ENCODE measurements at regions not wholly inside any gene's neighbourhood (a gene's known extent, or its start where the extent isn't known, plus 50 kb on each side); places are given as distances from the start of the nearest gene placed in this dataset.
A peak's percentile ranks its signal among the peaks of the same experiment; 100 is the strongest.

DNA sequence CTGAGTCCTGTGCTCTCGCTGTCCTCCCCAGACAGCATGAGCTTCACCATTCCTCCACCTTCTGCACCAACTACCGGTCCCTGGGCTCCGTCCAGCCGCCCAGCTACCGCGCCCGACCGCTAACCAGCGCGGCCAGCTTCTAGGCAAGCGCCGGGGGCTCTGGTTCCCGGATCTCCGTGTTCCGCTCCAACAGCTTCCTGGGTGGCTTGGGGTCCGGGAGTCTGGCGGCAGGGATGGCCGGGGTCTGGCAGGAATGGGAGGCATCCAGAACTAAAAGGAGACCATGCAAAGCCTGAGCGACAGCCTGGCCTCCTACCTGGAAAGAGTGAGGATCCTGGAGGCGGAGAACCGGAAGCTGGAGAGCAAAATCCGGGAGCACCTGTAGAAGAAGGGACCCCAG lies 613.1 kb upstream of the PTGER4 start:
- WGBS, 2 donors = 96 to 97% methylated on average over 22 of the region's 22 CpGs
- Histone ChIP-seq H3K27me3 (ENCODE audit: control insufficient read depth in 1 of 2, insufficient read depth in 2 of 2, low read length in 1 of 2) (no peaks in the 10 kb centered on the region), H3K4me1 (ENCODE audit: control insufficient read depth in 1 of 2, insufficient read depth in 2 of 2, low read length in 2 of 2) (no peaks in the 10 kb centered on the region), H3K27ac (ENCODE audit: low read depth in 1 of 2, low read length in 2 of 2) (no peak overlapping the region), H3K9me3 (ENCODE audit: control insufficient read depth, low read length) (peaks cover 1% of the 10 kb centered on the region), H3K4me3 (ENCODE audit: low read length in 2 of 2) (no peak overlapping the region), H3K36me3 (ENCODE audit: control insufficient read depth in 1 of 2, insufficient read depth in 2 of 2, low read length in 1 of 2) (no peaks in the 10 kb centered on the region)
- ATAC-seq (ENCODE audit: low FRiP score) = no peak
- intact Hi-C loops (cut with DNase I) = no loop called here
- DNase-seq = peak in 1 of 2 donors; percentile 62

DNA sequence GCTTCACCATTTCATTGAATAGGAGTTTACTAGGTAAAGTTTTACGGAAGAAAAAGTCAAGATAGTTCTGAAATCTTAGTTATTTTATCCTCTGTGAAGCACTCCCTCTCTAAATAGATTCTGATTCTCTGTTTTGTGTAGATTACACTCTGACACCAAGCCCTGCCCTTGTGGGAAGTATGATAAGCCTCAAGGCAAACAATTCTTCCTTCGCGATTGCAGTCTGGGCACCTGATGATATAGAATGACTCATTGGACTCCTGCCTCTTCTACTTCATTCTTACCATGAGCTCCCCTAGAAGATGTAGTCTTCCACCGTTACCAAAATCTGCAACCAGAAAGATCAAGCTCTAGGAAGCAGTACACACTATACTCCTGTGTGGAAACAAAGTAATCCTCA lies 626.9 kb upstream of the PTGER4 start:
- ATAC-seq (ENCODE audit: low FRiP score) = no peak

GRCh38 chr5:40046792-40047191 lies 622.0 kb upstream of the DAB2 start:
- ATAC-seq (ENCODE audit: low FRiP score) (no peak), DNase-seq (no peak)
- intact Hi-C loops (cut with DNase I) = no loop called here
- no peak overlapping the region for H3K4me3 ChIP-seq (ENCODE audit: low read length in 2 of 2)
- no peak overlapping the region for H3K27ac ChIP-seq (ENCODE audit: low read depth in 1 of 2, low read length in 2 of 2)
- H3K4me1 ChIP-seq (ENCODE audit: control insufficient read depth in 1 of 2, insufficient read depth in 2 of 2, low read length in 2 of 2) = no peaks in the 10 kb centered on the region
- no peaks in the 10 kb centered on the region for H3K36me3 ChIP-seq (ENCODE audit: control insufficient read depth in 1 of 2, insufficient read depth in 2 of 2, low read length in 1 of 2)
- WGBS, 2 donors = 57 to 82% methylated on average over 1 of the region's 1 CpG
- no peaks in the 10 kb centered on the region for H3K27me3 ChIP-seq (ENCODE audit: control insufficient read depth in 1 of 2, insufficient read depth in 2 of 2, low read length in 1 of 2)
- no peaks in the 10 kb centered on the region for H3K9me3 ChIP-seq (ENCODE audit: control insufficient read depth, low read length)

More for the DNA sequence above, 626.9 kb upstream of the PTGER4 start:
- Histone ChIP-seq H3K9me3 (ENCODE audit: control insufficient read depth, low read length) (no peaks in the 10 kb centered on the region), H3K4me1 (ENCODE audit: control insufficient read depth in 1 of 2, insufficient read depth in 2 of 2, low read length in 2 of 2) (no peaks in the 10 kb centered on the region), H3K4me3 (ENCODE audit: low read length in 2 of 2) (no peak overlapping the region), H3K36me3 (ENCODE audit: control insufficient read depth in 1 of 2, insufficient read depth in 2 of 2, low read length in 1 of 2) (no peaks in the 10 kb centered on the region), H3K27ac (ENCODE audit: low read depth in 1 of 2, low read length in 2 of 2) (no peak overlapping the region), H3K27me3 (ENCODE audit: control insufficient read depth in 1 of 2, insufficient read depth in 2 of 2, low read length in 1 of 2) (no peaks in the 10 kb centered on the region)
- DNase-seq = no peak
- intact Hi-C loops (cut with DNase I) = no loop called here
- 75 to 86% methylated on average over 4 of the region's 4 CpGs for WGBS, 2 donors

DNA sequence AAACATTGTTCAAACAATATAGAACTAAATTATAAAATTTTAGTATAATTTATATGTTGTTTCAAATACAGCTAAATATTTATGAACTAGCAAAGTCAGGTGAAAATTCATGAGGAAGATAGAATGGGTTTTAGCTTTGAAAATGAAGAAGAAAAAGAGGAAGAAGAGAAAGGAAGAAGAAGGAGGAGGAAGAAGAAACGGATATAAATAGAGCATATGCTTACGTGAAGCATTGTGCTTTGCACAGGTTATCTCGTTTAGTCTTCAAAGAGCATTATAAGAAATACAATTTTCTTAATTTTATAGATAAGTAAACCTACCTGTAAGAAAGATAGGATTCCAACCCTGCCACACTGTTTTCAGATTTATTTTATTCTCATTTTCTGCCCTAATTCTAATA lies 620.6 kb upstream of the DAB2 start:
- intact Hi-C loops (cut with DNase I) = no loop called here
- Histone ChIP-seq H3K27ac (ENCODE audit: low read depth in 1 of 2, low read length in 2 of 2) (no peak overlapping the region), H3K4me3 (ENCODE audit: low read length in 2 of 2) (no peak overlapping the region), H3K27me3 (ENCODE audit: control insufficient read depth in 1 of 2, insufficient read depth in 2 of 2, low read length in 1 of 2) (no peaks in the 10 kb centered on the region), H3K9me3 (ENCODE audit: control insufficient read depth, low read length) (no peaks in the 10 kb centered on the region), H3K36me3 (ENCODE audit: control insufficient read depth in 1 of 2, insufficient read depth in 2 of 2, low read length in 1 of 2) (no peaks in the 10 kb centered on the region), H3K4me1 (ENCODE audit: control insufficient read depth in 1 of 2, insufficient read depth in 2 of 2, low read length in 2 of 2) (no peaks in the 10 kb centered on the region)
- 87 to 88% methylated on average over 3 of the region's 3 CpGs for WGBS, 2 donors
- DNase-seq (no peak), ATAC-seq (ENCODE audit: low FRiP score) (no peak)

GRCh38 chr5:40043916-40044315 lies 619.1 kb upstream of the DAB2 start:
- H3K4me3 ChIP-seq (ENCODE audit: low read length in 2 of 2) = no peak overlapping the region
- WGBS, 2 donors = 94 to 96% methylated on average over 8 of the region's 8 CpGs
- no peaks in the 10 kb centered on the region for H3K27me3 ChIP-seq (ENCODE audit: control insufficient read depth in 1 of 2, insufficient read depth in 2 of 2, low read length in 1 of 2)
- H3K9me3 ChIP-seq (ENCODE audit: control insufficient read depth, low read length) = no peaks in the 10 kb centered on the region
- DNase-seq (no peak), ATAC-seq (ENCODE audit: low FRiP score) (no peak)
- H3K4me1 ChIP-seq (ENCODE audit: control insufficient read depth in 1 of 2, insufficient read depth in 2 of 2, low read length in 2 of 2) = no peaks in the 10 kb centered on the region
- intact Hi-C loops (cut with DNase I) = no loop called here
- no peaks in the 10 kb centered on the region for H3K36me3 ChIP-seq (ENCODE audit: control insufficient read depth in 1 of 2, insufficient read depth in 2 of 2, low read length in 1 of 2)
- H3K27ac ChIP-seq (ENCODE audit: low read depth in 1 of 2, low read length in 2 of 2) = no peak overlapping the region

DNA sequence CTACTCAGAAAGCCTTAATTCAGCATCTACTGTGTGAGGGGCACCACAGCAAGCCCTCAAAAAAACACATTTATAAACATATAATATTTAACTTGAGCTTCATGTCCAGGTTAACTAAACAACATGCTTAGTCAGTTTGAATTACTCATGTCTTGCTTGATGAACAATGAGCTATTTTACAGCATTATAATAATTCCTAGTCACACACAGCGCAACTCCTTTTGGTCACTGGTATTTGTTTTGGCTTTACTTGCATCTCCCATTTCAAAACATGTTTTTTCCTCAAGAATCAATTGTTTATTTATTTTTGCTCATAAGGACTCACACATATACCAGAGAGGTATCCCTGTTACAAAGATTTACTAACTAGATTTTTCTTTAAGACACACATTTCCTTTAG lies 616.7 kb upstream of the DAB2 start:
- H3K4me1 ChIP-seq (ENCODE audit: control insufficient read depth in 1 of 2, insufficient read depth in 2 of 2, low read length in 2 of 2) = no peaks in the 10 kb centered on the region
- no peaks in the 10 kb centered on the region for H3K36me3 ChIP-seq (ENCODE audit: control insufficient read depth in 1 of 2, insufficient read depth in 2 of 2, low read length in 1 of 2)
- DNase-seq = no peak
- ATAC-seq (ENCODE audit: low FRiP score) = no peak
- H3K4me3 ChIP-seq (ENCODE audit: low read length in 2 of 2) = no peak overlapping the region
- intact Hi-C loops (cut with DNase I) = no loop called here
- H3K9me3 ChIP-seq (ENCODE audit: control insufficient read depth, low read length) = no peaks in the 10 kb centered on the region
- no peaks in the 10 kb centered on the region for H3K27me3 ChIP-seq (ENCODE audit: control insufficient read depth in 1 of 2, insufficient read depth in 2 of 2, low read length in 1 of 2)
- WGBS, 2 donors = 75 to 78% methylated on average over 1 of the region's 1 CpG
- no peak overlapping the region for H3K27ac ChIP-seq (ENCODE audit: low read depth in 1 of 2, low read length in 2 of 2)

- Histone ChIP-seq H3K27ac (ENCODE audit: low read depth in 1 of 2, low read length in 2 of 2) (no peak overlapping the region), H3K4me3 (ENCODE audit: low read length in 2 of 2) (no peak overlapping the region), H3K9me3 (ENCODE audit: control insufficient read depth, low read length) (no peaks in the 10 kb centered on the region), H3K36me3 (ENCODE audit: control insufficient read depth in 1 of 2, insufficient read depth in 2 of 2, low read length in 1 of 2) (no peaks in the 10 kb centered on the region), H3K27me3 (ENCODE audit: control insufficient read depth in 1 of 2, insufficient read depth in 2 of 2, low read length in 1 of 2) (no peaks in the 10 kb centered on the region), H3K4me1 (ENCODE audit: control insufficient read depth in 1 of 2, insufficient read depth in 2 of 2, low read length in 2 of 2) (no peaks in the 10 kb centered on the region)
- 89 to 97% methylated on average over 2 of the region's 2 CpGs for WGBS, 2 donors
- DNase-seq (no peak), ATAC-seq (ENCODE audit: low FRiP score) (no peak)
- intact Hi-C loops (cut with DNase I) = no loop called here
Measured at GRCh38 chr5:40037713-40038112, 612.9 kb upstream of the DAB2 start.

DNA sequence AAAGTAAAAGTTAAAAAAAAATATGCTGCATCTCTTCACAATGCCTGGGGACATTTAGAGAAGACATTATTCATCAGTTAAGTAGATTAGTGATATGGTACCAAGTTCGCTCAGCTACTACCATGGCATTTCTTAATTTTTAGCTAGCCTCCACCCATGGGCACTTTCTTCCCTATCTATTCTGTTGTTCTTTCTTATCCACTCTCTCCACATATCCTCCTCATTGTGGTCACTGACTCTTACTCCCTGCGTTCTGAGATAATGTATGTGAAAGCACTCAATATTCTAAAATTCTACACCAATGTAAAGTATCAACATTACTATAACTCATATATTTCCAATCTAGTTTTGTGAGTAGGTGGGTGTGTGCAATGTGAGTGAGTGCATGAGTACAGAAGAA lies 609.7 kb upstream of the DAB2 start:
- no peaks in the 10 kb centered on the region for H3K9me3 ChIP-seq (ENCODE audit: control insufficient read depth, low read length)
- no peak for DNase-seq
- H3K4me1 ChIP-seq (ENCODE audit: control insufficient read depth in 1 of 2, insufficient read depth in 2 of 2, low read length in 2 of 2) = no peaks in the 10 kb centered on the region
- no peak overlapping the region for H3K27ac ChIP-seq (ENCODE audit: low read depth in 1 of 2, low read length in 2 of 2)
- 83 to 84% methylated on average over 2 of the region's 2 CpGs for WGBS, 2 donors
- H3K27me3 ChIP-seq (ENCODE audit: control insufficient read depth in 1 of 2, insufficient read depth in 2 of 2, low read length in 1 of 2) = no peaks in the 10 kb centered on the region
- no peak for ATAC-seq (ENCODE audit: low FRiP score)
- no peak overlapping the region for H3K4me3 ChIP-seq (ENCODE audit: low read length in 2 of 2)
- intact Hi-C loops (cut with DNase I) = no loop called here
- H3K36me3 ChIP-seq (ENCODE audit: control insufficient read depth in 1 of 2, insufficient read depth in 2 of 2, low read length in 1 of 2) = no peaks in the 10 kb centered on the region

GRCh38 chr5:40033411-40033810 lies 608.6 kb upstream of the DAB2 start:
- Histone ChIP-seq H3K4me1 (ENCODE audit: control insufficient read depth in 1 of 2, insufficient read depth in 2 of 2, low read length in 2 of 2) (no peaks in the 10 kb centered on the region), H3K9me3 (ENCODE audit: control insufficient read depth, low read length) (no peaks in the 10 kb centered on the region), H3K36me3 (ENCODE audit: control insufficient read depth in 1 of 2, insufficient read depth in 2 of 2, low read length in 1 of 2) (no peaks in the 10 kb centered on the region), H3K27ac (ENCODE audit: low read depth in 1 of 2, low read length in 2 of 2) (no peak overlapping the region), H3K27me3 (ENCODE audit: control insufficient read depth in 1 of 2, insufficient read depth in 2 of 2, low read length in 1 of 2) (no peaks in the 10 kb centered on the region), H3K4me3 (ENCODE audit: low read length in 2 of 2) (no peak overlapping the region)
- ATAC-seq (ENCODE audit: low FRiP score) (no peak), DNase-seq (no peak)
- 84 to 91% methylated on average over 3 of the region's 3 CpGs for WGBS, 2 donors
- intact Hi-C loops (cut with DNase I) = no loop called here

Measured in aorta (tissue), 5 donors.